Panc1 (cell line): ENCODE measurements at regions not wholly inside any gene's neighbourhood (a gene's known extent, or its start where the extent isn't known, plus 50 kb on each side); places are given as distances from the start of the nearest gene placed in this dataset.

Source experiments
- POLR2AphosphoS5 ChIP-seq: IDR thresholded peaks from 2 replicates; pipeline ENCODE4 v1.6.1; 2012; ENCODE audit warnings: mild to moderate bottlenecking, low read depth, low read length, moderate library complexity
- TF ChIP-seq, protein P1 (sequence below): fragments of 450-650 bp; IDR thresholded peaks from 2 replicates; pipeline ENCODE4 v1.5.1; 2017; ENCODE audit warnings: mild to moderate bottlenecking

DNA sequence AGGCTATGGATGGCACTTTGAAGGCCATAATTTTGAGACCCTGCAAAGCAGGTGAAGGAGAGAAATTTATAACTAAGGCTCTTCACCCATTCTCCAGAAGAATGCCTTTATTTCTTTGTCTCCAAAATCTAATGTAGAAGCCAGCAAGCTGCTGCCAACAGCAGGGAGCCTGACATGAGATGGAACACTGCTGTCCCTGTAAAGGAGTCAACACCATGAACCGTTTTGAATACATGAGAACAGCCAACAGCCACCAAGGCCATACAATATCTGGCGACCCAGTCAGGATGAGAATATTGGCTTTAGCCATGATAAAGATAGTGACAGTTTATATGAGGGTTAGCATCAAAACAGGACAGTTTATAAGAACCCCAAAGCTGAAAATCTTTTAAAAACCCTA, 121.2 kb upstream of the LIFR start:
- no peak for TF ChIP-seq POLR2AphosphoS5
- TF ChIP-seq, protein P1, sequence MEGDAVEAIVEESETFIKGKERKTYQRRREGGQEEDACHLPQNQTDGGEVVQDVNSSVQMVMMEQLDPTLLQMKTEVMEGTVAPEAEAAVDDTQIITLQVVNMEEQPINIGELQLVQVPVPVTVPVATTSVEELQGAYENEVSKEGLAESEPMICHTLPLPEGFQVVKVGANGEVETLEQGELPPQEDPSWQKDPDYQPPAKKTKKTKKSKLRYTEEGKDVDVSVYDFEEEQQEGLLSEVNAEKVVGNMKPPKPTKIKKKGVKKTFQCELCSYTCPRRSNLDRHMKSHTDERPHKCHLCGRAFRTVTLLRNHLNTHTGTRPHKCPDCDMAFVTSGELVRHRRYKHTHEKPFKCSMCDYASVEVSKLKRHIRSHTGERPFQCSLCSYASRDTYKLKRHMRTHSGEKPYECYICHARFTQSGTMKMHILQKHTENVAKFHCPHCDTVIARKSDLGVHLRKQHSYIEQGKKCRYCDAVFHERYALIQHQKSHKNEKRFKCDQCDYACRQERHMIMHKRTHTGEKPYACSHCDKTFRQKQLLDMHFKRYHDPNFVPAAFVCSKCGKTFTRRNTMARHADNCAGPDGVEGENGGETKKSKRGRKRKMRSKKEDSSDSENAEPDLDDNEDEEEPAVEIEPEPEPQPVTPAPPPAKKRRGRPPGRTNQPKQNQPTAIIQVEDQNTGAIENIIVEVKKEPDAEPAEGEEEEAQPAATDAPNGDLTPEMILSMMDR: no peak
